Stimulated activated naive B cell treated with anti-CD40 and anti-IgM and Interleukin-4, amounts not matched to agents 10 μg/mL and 1 μg/mL and 100 μg/mL, for 72 hours (primary cell): ENCODE measurements at regions not wholly inside any gene's neighbourhood (a gene's known extent, or its start where the extent isn't known, plus 50 kb on each side); places are given as distances from the start of the nearest gene placed in this dataset.

Source experiments
- ATAC-seq, 2 donors: fragments of 150-1000 bp; cut with Tn5 transposase; replicated peaks; 2 replicates each; pipeline ENCODE4 v1.10.0; 2021; ENCODE audit warnings: moderate library complexity in 1 of 2
- DNase-seq: peaks from one replicate; pipeline ENCODE4 v3.0.0; 2021
- H3K27ac Mint-ChIP-seq: one replicate; pipeline ENCODE4 v1.8.0; 2022; ENCODE audit warnings: mild to moderate bottlenecking, mixed read lengths
- H3K27me3 Mint-ChIP-seq, 2 donors: one replicate each; pipeline ENCODE4 v1.8.0; 2022; ENCODE audit warnings: mixed read lengths in 2 of 2
- H3K36me3 Mint-ChIP-seq, 2 donors: one replicate each; pipeline ENCODE4 v1.8.0; 2022; ENCODE audit warnings: mixed read lengths in 2 of 2, mild to moderate bottlenecking in 1 of 2
- H3K4me1 Mint-ChIP-seq, 2 donors: one replicate each; pipeline ENCODE4 v1.8.0; 2022; ENCODE audit warnings: mixed read lengths in 2 of 2, mild to moderate bottlenecking in 1 of 2
- H3K4me3 Mint-ChIP-seq, 2 donors: one replicate each; pipeline ENCODE4 v1.8.0; 2022; ENCODE audit warnings: mild to moderate bottlenecking in 2 of 2, mixed read lengths in 2 of 2, moderate library complexity in 1 of 2
- H3K9me3 Mint-ChIP-seq, 2 donors: one replicate each; pipeline ENCODE4 v1.8.0; 2022; ENCODE audit warnings: mixed read lengths in 2 of 2, mild to moderate bottlenecking in 1 of 2

GRCh38 chr12:115421796-115422709 lies 738.1 kb upstream of the TBX3 start:
- no peak overlapping the region for H3K4me3 Mint-ChIP-seq
- no peaks in the 10 kb centered on the region for H3K36me3 Mint-ChIP-seq
- no peak overlapping the region for H3K27ac Mint-ChIP-seq
- ATAC-seq (no peak), DNase-seq (no peak)
- H3K9me3 Mint-ChIP-seq: peaks cover 4 to 6% of the 10 kb centered on the region in 2 donors
- no peaks in the 10 kb centered on the region for H3K4me1 Mint-ChIP-seq
- H3K27me3 Mint-ChIP-seq: no peaks in the 10 kb centered on the region

GRCh38 chr12:115421350-115421749 lies 737.4 kb upstream of the TBX3 start:
- DNase-seq (no peak), ATAC-seq (no peak)
- Mint-ChIP-seq H3K36me3 (no peaks in the 10 kb centered on the region), H3K9me3 (peaks cover 4 to 8% of the 10 kb centered on the region in 2 donors), H3K27me3 (no peaks in the 10 kb centered on the region), H3K27ac (no peak overlapping the region), H3K4me3 (no peak overlapping the region), H3K4me1 (no peaks in the 10 kb centered on the region)

GRCh38 chr12:115419145-115419646 lies 735.2 kb upstream of the TBX3 start:
- H3K27ac Mint-ChIP-seq: no peak overlapping the region
- H3K36me3 Mint-ChIP-seq: no peaks in the 10 kb centered on the region
- peaks cover 0 to 5% of the 10 kb centered on the region in 2 donors for H3K27me3 Mint-ChIP-seq
- no peaks in the 10 kb centered on the region for H3K4me1 Mint-ChIP-seq
- DNase-seq: no peak
- H3K4me3 Mint-ChIP-seq: no peak overlapping the region
- H3K9me3 Mint-ChIP-seq: peaks cover 0 to 5% of the 10 kb centered on the region in 2 donors
- ATAC-seq: no peak

GRCh38 chr12:115417610-115418009 lies 733.6 kb upstream of the TBX3 start:
- ATAC-seq: no peak
- no peak overlapping the region for H3K27ac Mint-ChIP-seq
- no peak overlapping the region for H3K4me3 Mint-ChIP-seq
- H3K9me3 Mint-ChIP-seq: peaks cover 0 to 5% of the 10 kb centered on the region in 2 donors
- peaks cover 0 to 5% of the 10 kb centered on the region in 2 donors for H3K27me3 Mint-ChIP-seq
- no peaks in the 10 kb centered on the region for H3K4me1 Mint-ChIP-seq
- no peak for DNase-seq
- no peaks in the 10 kb centered on the region for H3K36me3 Mint-ChIP-seq

- H3K9me3 Mint-ChIP-seq: peaks cover 0 to 5% of the 10 kb centered on the region in 2 donors
- ATAC-seq (no peak), DNase-seq (no peak)
- H3K27ac Mint-ChIP-seq: no peak overlapping the region
- H3K4me1 Mint-ChIP-seq: no peaks in the 10 kb centered on the region
- H3K27me3 Mint-ChIP-seq: peaks cover 0 to 5% of the 10 kb centered on the region in 2 donors
- H3K36me3 Mint-ChIP-seq: no peaks in the 10 kb centered on the region
- no peak overlapping the region for H3K4me3 Mint-ChIP-seq
Observed at GRCh38 chr12:115416869-115417268, 732.9 kb upstream of the TBX3 start.

- Mint-ChIP-seq H3K27me3 (peaks cover 0 to 5% of the 10 kb centered on the region in 2 donors), H3K36me3 (no peaks in the 10 kb centered on the region), H3K4me3 (no peak overlapping the region), H3K9me3 (peaks cover 0 to 4% of the 10 kb centered on the region in 2 donors), H3K4me1 (no peaks in the 10 kb centered on the region), H3K27ac (no peak overlapping the region)
- ATAC-seq (no peak), DNase-seq (no peak)
Observed at GRCh38 chr12:115413626-115414025, 729.7 kb upstream of the TBX3 start.

GRCh38 chr12:115412831-115413230 lies 728.9 kb upstream of the TBX3 start:
- H3K27ac Mint-ChIP-seq: no peak overlapping the region
- ATAC-seq (no peak), DNase-seq (no peak)
- H3K9me3 Mint-ChIP-seq: peaks cover 0 to 4% of the 10 kb centered on the region in 2 donors
- no peaks in the 10 kb centered on the region for H3K36me3 Mint-ChIP-seq
- no peak overlapping the region for H3K4me3 Mint-ChIP-seq
- H3K27me3 Mint-ChIP-seq: peaks cover 0 to 5% of the 10 kb centered on the region in 2 donors
- H3K4me1 Mint-ChIP-seq: no peaks in the 10 kb centered on the region

- peaks cover 0 to 5% of the 10 kb centered on the region in 2 donors for H3K27me3 Mint-ChIP-seq
- DNase-seq (no peak), ATAC-seq (no peak)
- no peaks in the 10 kb centered on the region for H3K36me3 Mint-ChIP-seq
- no peak overlapping the region for H3K4me3 Mint-ChIP-seq
- no peak overlapping the region for H3K27ac Mint-ChIP-seq
- no peaks in the 10 kb centered on the region for H3K9me3 Mint-ChIP-seq
- H3K4me1 Mint-ChIP-seq: no peaks in the 10 kb centered on the region
Observed at GRCh38 chr12:115411121-115411520, 727.1 kb upstream of the TBX3 start.

- no peak for ATAC-seq
- Mint-ChIP-seq H3K27me3 (no peaks in the 10 kb centered on the region), H3K4me3 (no peak overlapping the region), H3K4me1 (no peaks in the 10 kb centered on the region), H3K9me3 (no peaks in the 10 kb centered on the region), H3K36me3 (no peaks in the 10 kb centered on the region), H3K27ac (no peak overlapping the region)
- DNase-seq: no peak
Observed at GRCh38 chr12:115408642-115409041, 724.7 kb upstream of the TBX3 start.

- Mint-ChIP-seq H3K27me3 (no peaks in the 10 kb centered on the region), H3K27ac (no peak overlapping the region), H3K36me3 (no peaks in the 10 kb centered on the region), H3K4me1 (no peaks in the 10 kb centered on the region), H3K9me3 (peaks cover 0 to 2% of the 10 kb centered on the region in 2 donors), H3K4me3 (no peak overlapping the region)
- DNase-seq (no peak), ATAC-seq (no peak)
Observed at GRCh38 chr12:115407723-115408122, 723.7 kb upstream of the TBX3 start.

- Mint-ChIP-seq H3K27ac (no peak overlapping the region), H3K9me3 (peaks cover 0 to 2% of the 10 kb centered on the region in 2 donors), H3K36me3 (no peaks in the 10 kb centered on the region), H3K4me3 (no peak overlapping the region), H3K4me1 (no peaks in the 10 kb centered on the region), H3K27me3 (no peaks in the 10 kb centered on the region)
- ATAC-seq (no peak), DNase-seq (no peak)
Observed at GRCh38 chr12:115407036-115407435, 723.1 kb upstream of the TBX3 start.

GRCh38 chr12:115405471-115405860 lies 721.5 kb upstream of the TBX3 start:
- Mint-ChIP-seq H3K36me3 (no peaks in the 10 kb centered on the region), H3K27ac (no peak overlapping the region), H3K9me3 (peaks cover 0 to 2% of the 10 kb centered on the region in 2 donors), H3K4me3 (no peak overlapping the region), H3K4me1 (no peaks in the 10 kb centered on the region), H3K27me3 (no peaks in the 10 kb centered on the region)
- ATAC-seq (no peak), DNase-seq (no peak)

GRCh38 chr12:115404761-115405470 lies 720.9 kb upstream of the TBX3 start:
- Mint-ChIP-seq H3K27ac (no peak overlapping the region), H3K36me3 (no peaks in the 10 kb centered on the region), H3K27me3 (no peaks in the 10 kb centered on the region), H3K9me3 (peaks cover 0 to 2% of the 10 kb centered on the region in 2 donors), H3K4me3 (no peak overlapping the region), H3K4me1 (no peaks in the 10 kb centered on the region)
- no peak for ATAC-seq
- DNase-seq: no peak

- Mint-ChIP-seq H3K36me3 (no peaks in the 10 kb centered on the region), H3K9me3 (peaks cover 0 to 2% of the 10 kb centered on the region in 2 donors), H3K4me3 (no peak overlapping the region), H3K27ac (no peak overlapping the region), H3K4me1 (no peaks in the 10 kb centered on the region), H3K27me3 (no peaks in the 10 kb centered on the region)
- ATAC-seq: no peak
- DNase-seq: no peak
Observed at GRCh38 chr12:115403689-115404088, 719.7 kb upstream of the TBX3 start.

- no peaks in the 10 kb centered on the region for H3K36me3 Mint-ChIP-seq
- no peak for DNase-seq
- ATAC-seq: no peak
- H3K4me3 Mint-ChIP-seq: no peak overlapping the region
- H3K4me1 Mint-ChIP-seq: no peaks in the 10 kb centered on the region
- no peak overlapping the region for H3K27ac Mint-ChIP-seq
- H3K27me3 Mint-ChIP-seq: no peaks in the 10 kb centered on the region
- H3K9me3 Mint-ChIP-seq: peaks cover 0 to 2% of the 10 kb centered on the region in 2 donors
Observed at GRCh38 chr12:115403253-115403652, 719.3 kb upstream of the TBX3 start.
